ENCODE measurements at regions not wholly inside any gene's neighbourhood (a gene's known extent, or its start where the extent isn't known, plus 50 kb on each side); places are given as distances from the start of the nearest gene placed in this dataset.

- peaks cover 6% of the 10 kb centered on the region for H3K4me1 Mint-ChIP-seq
- no peak for DNase-seq
- H3K9me3 Mint-ChIP-seq, result peaks cover 15% of the 10 kb centered on the region
- no peak overlapping the region for H3K27ac Mint-ChIP-seq
- no peaks in the 10 kb centered on the region for H3K36me3 Mint-ChIP-seq (ENCODE audit: low read depth)
- no peak for TF ChIP-seq CTCF (IDR thresholded peaks at IDR 0.05)
- peaks cover 7% of the 10 kb centered on the region for H3K27me3 Mint-ChIP-seq (ENCODE audit: low read depth, poor library complexity)
- no peak overlapping the region for H3K4me3 Mint-ChIP-seq
Observed at GRCh38 chr19:32241306-32241705, 104.1 kb upstream of the ZNF507 start.

- no peak for DNase-seq
- Mint-ChIP-seq H3K9me3 (peaks cover 15% of the 10 kb centered on the region), H3K4me1 (peaks cover 4% of the 10 kb centered on the region), H3K27ac (no peak overlapping the region), H3K36me3 (ENCODE audit: low read depth) (no peaks in the 10 kb centered on the region), H3K27me3 (ENCODE audit: low read depth, poor library complexity) (peaks cover 7% of the 10 kb centered on the region), H3K4me3 (no peak overlapping the region)
- no peak for TF ChIP-seq CTCF (IDR thresholded peaks at IDR 0.05)
Observed at GRCh38 chr19:32241932-32242710, 103.3 kb upstream of the ZNF507 start.

- TF ChIP-seq CTCF (IDR thresholded peaks at IDR 0.05), result no peak
- Mint-ChIP-seq H3K4me1 (no peaks in the 10 kb centered on the region), H3K9me3 (peaks cover 8% of the 10 kb centered on the region), H3K4me3 (no peak overlapping the region), H3K27me3 (ENCODE audit: low read depth, poor library complexity) (peaks cover 12% of the 10 kb centered on the region), H3K36me3 (ENCODE audit: low read depth) (no peaks in the 10 kb centered on the region), H3K27ac (no peak overlapping the region)
- no peak for DNase-seq
Observed at GRCh38 chr19:32246006-32246405, 99.4 kb upstream of the ZNF507 start.

- Mint-ChIP-seq H3K27ac (no peak overlapping the region), H3K9me3 (peaks cover 4% of the 10 kb centered on the region), H3K27me3 (ENCODE audit: low read depth, poor library complexity) (peaks cover 9% of the 10 kb centered on the region), H3K4me3 (no peak overlapping the region), H3K4me1 (peaks cover 17% of the 10 kb centered on the region), H3K36me3 (ENCODE audit: low read depth) (no peaks in the 10 kb centered on the region)
- no peak for DNase-seq
- TF ChIP-seq CTCF (IDR thresholded peaks at IDR 0.05), result no peak
Observed at GRCh38 chr19:32251634-32252332, 93.6 kb upstream of the ZNF507 start.

- Mint-ChIP-seq H3K9me3 (peaks cover 4% of the 10 kb centered on the region), H3K36me3 (ENCODE audit: low read depth) (no peaks in the 10 kb centered on the region), H3K27me3 (ENCODE audit: low read depth, poor library complexity) (peaks cover 9% of the 10 kb centered on the region), H3K27ac (no peak overlapping the region), H3K4me1 (peaks cover 21% of the 10 kb centered on the region), H3K4me3 (no peak overlapping the region)
- no peak for TF ChIP-seq CTCF (IDR thresholded peaks at IDR 0.05)
- no peak for DNase-seq
Observed at GRCh38 chr19:32252333-32252669, 93.1 kb upstream of the ZNF507 start.

Data from nephron progenitor cell (in vitro differentiated cells).